K562 (cell line): ENCODE measurements at regions not wholly inside any gene's neighbourhood (a gene's known extent, or its start where the extent isn't known, plus 50 kb on each side); places are given as distances from the start of the nearest gene placed in this dataset.

Experiments used
- CTCF ChIP-seq, 3 experiments: IDR thresholded peaks in 2 of 3; conservative IDR thresholded peaks in 1 of 3; 2 replicates each; pipeline ENCODE4 v1.5.1; 2011 to 2012; ENCODE audit warnings: low read length in 3 of 3, mild to moderate bottlenecking in 3 of 3, control low read depth in 2 of 3, improper control_type of control experiment in 1 of 3, inconsistent platforms in 1 of 3, low read depth in 1 of 3, mixed read lengths in 1 of 3, moderate library complexity in 1 of 3; ENCODE audit not compliant: insufficient read depth in 2 of 3
- ETV5 ChIP-seq: sonication (generic); formaldehyde crosslinking; IDR thresholded peaks from 2 replicates; pipeline ENCODE4 v1.4.0; 2020; ENCODE audit warnings: low read depth, mild to moderate bottlenecking, missing genetic modification reagents
- FOXK1 ChIP-seq: sonication (generic); formaldehyde crosslinking; IDR thresholded peaks from 2 replicates; pipeline ENCODE4 v1.8.0; 2022; ENCODE audit warnings: missing genetic modification reagents, mild to moderate bottlenecking, borderline replicate concordance
- GABPA ChIP-seq: fragments of 200-800 bp; sonication (Bioruptor generic); conservative IDR thresholded peaks from 2 replicates; pipeline ENCODE4 v1.6.1; 2016; ENCODE audit warnings: low read depth, missing genetic modification characterization, missing compliant biosample characterization
- L3MBTL2 ChIP-seq: fragments of 450-650 bp; IDR thresholded peaks from 2 replicates; pipeline ENCODE4 v1.6.1; 2016; ENCODE audit warnings: mild to moderate bottlenecking, moderate library complexity
- MCM2 ChIP-seq: fragments of 450-650 bp; IDR thresholded peaks from 2 replicates; pipeline ENCODE4 v1.6.1; 2017; ENCODE audit warnings: low read depth, mild to moderate bottlenecking
- MNT ChIP-seq, 2 experiments: fragments of 450-650 bp; conservative IDR thresholded peaks; 2 replicates each; pipeline ENCODE4 v1.6.1; 2017; ENCODE audit warnings: mild to moderate bottlenecking in 2 of 2, moderate library complexity in 2 of 2
- PHF20 ChIP-seq: fragments of 450-650 bp; IDR thresholded peaks from 2 replicates; pipeline ENCODE4 v1.6.1; 2018; ENCODE audit not compliant: partially characterized antibody
- POLR2G ChIP-seq: fragments of 200-400 bp; formaldehyde crosslinking; IDR thresholded peaks from 2 replicates; pipeline ENCODE4 v1.6.1; 2017; ENCODE audit warnings: low read depth, mild to moderate bottlenecking, antibody characterized with exemption, low read length, moderate library complexity
- RAD21 ChIP-seq, 2 experiments: fragments of 250-450 bp in 1 of 2; fragments of 450-650 bp in 1 of 2; sonication (Bioruptor Pico) in 1 of 2; formaldehyde crosslinking in 1 of 2; IDR thresholded peaks in 1 of 2; conservative IDR thresholded peaks in 1 of 2; 2 replicates each; pipeline versions ENCODE4 v1.4.0 to v1.8.0; 2020 to 2022; ENCODE audit warnings: mild to moderate bottlenecking in 2 of 2, moderate library complexity in 1 of 2
- RBM15 ChIP-seq: fragments of 200-400 bp; formaldehyde crosslinking; IDR thresholded peaks from 2 replicates; pipeline ENCODE4 v1.6.1; 2018; ENCODE audit warnings: mild to moderate bottlenecking, low read length, moderate library complexity; ENCODE audit not compliant: insufficient read depth
- TAF9B ChIP-seq: fragments of 450-650 bp; IDR thresholded peaks from 2 replicates; pipeline ENCODE4 v1.6.1; 2018; ENCODE audit warnings: mild to moderate bottlenecking; ENCODE audit not compliant: partially characterized antibody
- ZKSCAN3 ChIP-seq: fragments of 250-450 bp; sonication (Bioruptor Pico); IDR thresholded peaks from 2 replicates; pipeline ENCODE4 v1.4.0; 2020
- ZNF707 ChIP-seq: fragments of 250-450 bp; sonication (Bioruptor Pico); conservative IDR thresholded peaks from 2 replicates; pipeline ENCODE4 v1.8.0; 2022; ENCODE audit warnings: inconsistent platforms, mild to moderate bottlenecking, moderate library complexity
- ZNF766 ChIP-seq: fragments of 200-800 bp; sonication (Bioruptor generic); conservative IDR thresholded peaks from 2 replicates; pipeline ENCODE4 v1.6.1; 2016; ENCODE audit warnings: missing genetic modification characterization, missing compliant biosample characterization
- TF ChIP-seq, protein P1 (sequence below): fragments of 450-650 bp; formaldehyde crosslinking; IDR thresholded peaks from 2 replicates; pipeline ENCODE4 v1.4.0; 2022; ENCODE audit warnings: mild to moderate bottlenecking, moderate library complexity
- TF ChIP-seq, protein P2 (sequence below): fragments of 450-650 bp; formaldehyde crosslinking; IDR thresholded peaks from 2 replicates; pipeline ENCODE4 v1.4.0; 2020; ENCODE audit warnings: mild to moderate bottlenecking, moderate library complexity

DNA sequence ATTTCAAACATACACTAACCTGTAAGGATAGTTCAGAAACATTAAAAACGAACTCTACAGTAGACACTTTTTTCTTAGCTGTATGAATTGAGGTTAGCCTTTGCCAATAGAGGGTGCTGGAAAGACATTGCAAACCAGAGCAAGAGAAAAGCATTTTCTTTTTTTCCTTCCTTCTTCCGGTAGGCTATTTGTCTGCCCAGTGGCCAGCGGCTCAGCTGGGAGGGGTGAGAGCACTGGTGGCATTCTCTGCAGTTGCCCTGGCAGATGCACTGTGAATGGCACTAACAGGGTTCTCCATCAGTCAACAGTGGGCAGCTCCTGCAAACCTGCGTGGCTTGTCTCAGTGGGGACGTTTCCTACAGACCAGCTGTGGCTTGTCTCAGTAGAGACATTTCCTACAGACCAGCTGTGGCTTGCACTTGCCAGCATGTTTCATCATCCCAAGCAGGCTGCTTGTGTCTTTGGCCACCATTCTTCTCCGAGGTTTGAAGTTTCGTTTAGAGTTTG, 984.5 kb upstream of the CDH18 start (continued):
- TF ChIP-seq PHF20 (no peak), ETV5 (no peak), MCM2 (no peak), ZNF707 (CRISPR knock-in tag) (no peak), FOXK1 (no peak), MNT (conservative IDR thresholded peaks at IDR 0.05) (no peak), GABPA (tag) (peak; percentile 49), RAD21 (CRISPR knock-in tag; conservative IDR thresholded peaks at IDR 0.05 in 1 of 2, IDR thresholded peaks at IDR 0.05 in 1 of 2) (peak; percentile 22 to 43; a peak in 2 of 4 replicates), CTCF (IDR thresholded peaks at IDR 0.05 in 2 of 3, conservative IDR thresholded peaks at IDR 0.05 in 1 of 3; ENCODE audit: insufficient read depth in 2 of 3, low read depth in 1 of 3, low read length in 3 of 3) (no peak; a peak in 1 of 6 replicates), ZNF766 (CRISPR knock-in tag) (no peak), POLR2G (no peak), L3MBTL2 (peak; percentile 63), TAF9B (no peak), RBM15 (no peak), ZKSCAN3 (CRISPR knock-in tag) (no peak)
- TF ChIP-seq, protein P1, sequence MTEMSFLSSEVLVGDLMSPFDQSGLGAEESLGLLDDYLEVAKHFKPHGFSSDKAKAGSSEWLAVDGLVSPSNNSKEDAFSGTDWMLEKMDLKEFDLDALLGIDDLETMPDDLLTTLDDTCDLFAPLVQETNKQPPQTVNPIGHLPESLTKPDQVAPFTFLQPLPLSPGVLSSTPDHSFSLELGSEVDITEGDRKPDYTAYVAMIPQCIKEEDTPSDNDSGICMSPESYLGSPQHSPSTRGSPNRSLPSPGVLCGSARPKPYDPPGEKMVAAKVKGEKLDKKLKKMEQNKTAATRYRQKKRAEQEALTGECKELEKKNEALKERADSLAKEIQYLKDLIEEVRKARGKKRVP: peak; percentile 93
- TF ChIP-seq, protein P2, sequence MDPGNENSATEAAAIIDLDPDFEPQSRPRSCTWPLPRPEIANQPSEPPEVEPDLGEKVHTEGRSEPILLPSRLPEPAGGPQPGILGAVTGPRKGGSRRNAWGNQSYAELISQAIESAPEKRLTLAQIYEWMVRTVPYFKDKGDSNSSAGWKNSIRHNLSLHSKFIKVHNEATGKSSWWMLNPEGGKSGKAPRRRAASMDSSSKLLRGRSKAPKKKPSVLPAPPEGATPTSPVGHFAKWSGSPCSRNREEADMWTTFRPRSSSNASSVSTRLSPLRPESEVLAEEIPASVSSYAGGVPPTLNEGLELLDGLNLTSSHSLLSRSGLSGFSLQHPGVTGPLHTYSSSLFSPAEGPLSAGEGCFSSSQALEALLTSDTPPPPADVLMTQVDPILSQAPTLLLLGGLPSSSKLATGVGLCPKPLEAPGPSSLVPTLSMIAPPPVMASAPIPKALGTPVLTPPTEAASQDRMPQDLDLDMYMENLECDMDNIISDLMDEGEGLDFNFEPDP: no peak
